Loucy (cell line): ENCODE measurements at regions not wholly inside any gene's neighbourhood (a gene's known extent, or its start where the extent isn't known, plus 50 kb on each side); places are given as distances from the start of the nearest gene placed in this dataset.

Experiments
- EZH2phosphoT487 ChIP-seq: fragments of 200-600 bp; IDR thresholded peaks from 2 replicates; pipeline ENCODE4 v1.6.1; 2018; ENCODE audit warnings: antibody characterized with exemption, mild to moderate bottlenecking, moderate library complexity, borderline replicate concordance
- TF ChIP-seq, protein P1 (sequence below): fragments of 200-600 bp; sonication (generic); conservative IDR thresholded peaks from 2 replicates; pipeline ENCODE4 v1.5.1; 2014; ENCODE audit warnings: mild to moderate bottlenecking, antibody characterized with exemption, low read length

- no peak for TF ChIP-seq EZH2phosphoT487
- TF ChIP-seq, protein P1, sequence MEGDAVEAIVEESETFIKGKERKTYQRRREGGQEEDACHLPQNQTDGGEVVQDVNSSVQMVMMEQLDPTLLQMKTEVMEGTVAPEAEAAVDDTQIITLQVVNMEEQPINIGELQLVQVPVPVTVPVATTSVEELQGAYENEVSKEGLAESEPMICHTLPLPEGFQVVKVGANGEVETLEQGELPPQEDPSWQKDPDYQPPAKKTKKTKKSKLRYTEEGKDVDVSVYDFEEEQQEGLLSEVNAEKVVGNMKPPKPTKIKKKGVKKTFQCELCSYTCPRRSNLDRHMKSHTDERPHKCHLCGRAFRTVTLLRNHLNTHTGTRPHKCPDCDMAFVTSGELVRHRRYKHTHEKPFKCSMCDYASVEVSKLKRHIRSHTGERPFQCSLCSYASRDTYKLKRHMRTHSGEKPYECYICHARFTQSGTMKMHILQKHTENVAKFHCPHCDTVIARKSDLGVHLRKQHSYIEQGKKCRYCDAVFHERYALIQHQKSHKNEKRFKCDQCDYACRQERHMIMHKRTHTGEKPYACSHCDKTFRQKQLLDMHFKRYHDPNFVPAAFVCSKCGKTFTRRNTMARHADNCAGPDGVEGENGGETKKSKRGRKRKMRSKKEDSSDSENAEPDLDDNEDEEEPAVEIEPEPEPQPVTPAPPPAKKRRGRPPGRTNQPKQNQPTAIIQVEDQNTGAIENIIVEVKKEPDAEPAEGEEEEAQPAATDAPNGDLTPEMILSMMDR: peak; percentile 69
These were observed 351.7 kb upstream of the TNRC6C start for GRCh38 chr17:77606865-77607210.
